Neutrophil (primary cell): ENCODE measurements at regions not wholly inside any gene's neighbourhood (a gene's known extent, or its start where the extent isn't known, plus 50 kb on each side); places are given as distances from the start of the nearest gene placed in this dataset.

ENCODE experiments used
- H3K27ac ChIP-seq: fragments of 200-600 bp; sonication (generic); 2 replicates; pipeline ENCODE4 v1.5.1; 2016; ENCODE audit warnings: mild to moderate bottlenecking, moderate library complexity
- H3K27me3 ChIP-seq: fragments of 200-600 bp; sonication (generic); 2 replicates; pipeline ENCODE4 v1.6.0; 2016; ENCODE audit warnings: mild to moderate bottlenecking
- H3K36me3 ChIP-seq: fragments of 200-600 bp; sonication (generic); 2 replicates; pipeline ENCODE4 v1.5.1; 2017
- H3K4me1 ChIP-seq, 2 experiments: fragments of 200-600 bp in 1 of 2; sonication (generic) in 1 of 2; 1 replicate in 1 of 2; 2 replicates in 1 of 2; pipeline versions ENCODE4 v1.5.1 to v1.6.1; 2013 to 2016; ENCODE audit warnings: low read depth in 1 of 2, low read length in 1 of 2, mild to moderate bottlenecking in 1 of 2, moderate library complexity in 1 of 2; ENCODE audit not compliant: control insufficient read depth in 1 of 2, insufficient read depth in 1 of 2
- H3K4me3 ChIP-seq, 2 experiments: fragments of 200-600 bp in 1 of 2; sonication (generic) in 1 of 2; 1 replicate in 1 of 2; 2 replicates in 1 of 2; pipeline ENCODE4 v1.5.1; 2013 to 2016; ENCODE audit warnings: low read depth in 1 of 2, low read length in 1 of 2, mild to moderate bottlenecking in 1 of 2, moderate library complexity in 1 of 2
- H3K9me3 ChIP-seq: fragments of 200-600 bp; sonication (generic); 2 replicates; pipeline ENCODE4 v1.5.1; 2016
- CTCF ChIP-seq: fragments of 200-600 bp; sonication (generic); IDR thresholded peaks from 2 replicates; pipeline ENCODE4 v1.5.1; 2016; ENCODE audit warnings: antibody characterized with exemption

- no peak overlapping the region for H3K27ac ChIP-seq
- TF ChIP-seq CTCF = no peak
- H3K4me3 ChIP-seq = no peak overlapping the region
- H3K27me3 ChIP-seq = peaks cover 72% of the 10 kb centered on the region
- peaks cover 0 to 7% of the 10 kb centered on the region in 2 experiments for H3K4me1 ChIP-seq
- H3K9me3 ChIP-seq = no peaks in the 10 kb centered on the region
- H3K36me3 ChIP-seq = no peaks in the 10 kb centered on the region
These were observed 59.0 kb downstream of the NDUFS5 start for GRCh38 chr1:39085174-39085573.

- no peak overlapping the region for H3K27ac ChIP-seq
- H3K36me3 ChIP-seq = no peaks in the 10 kb centered on the region
- H3K4me1 ChIP-seq = peaks cover 0 to 5% of the 10 kb centered on the region in 2 experiments
- no peak overlapping the region for H3K4me3 ChIP-seq
- peaks cover 60% of the 10 kb centered on the region for H3K27me3 ChIP-seq
- TF ChIP-seq CTCF = no peak
- H3K9me3 ChIP-seq = no peaks in the 10 kb centered on the region
These were observed 60.2 kb downstream of the NDUFS5 start for GRCh38 chr1:39086386-39086785.

- no peaks in the 10 kb centered on the region for H3K36me3 ChIP-seq
- peaks cover 0 to under 1% of the 10 kb centered on the region in 2 experiments for H3K4me1 ChIP-seq
- no peak overlapping the region for H3K27ac ChIP-seq
These were observed 60.8 kb downstream of the NDUFS5 start for GRCh38 chr1:39086865-39087409.

GRCh38 chr1:39087435-39087834, 61.3 kb downstream of the NDUFS5 start:
- Histone ChIP-seq H3K36me3 (no peaks in the 10 kb centered on the region), H3K4me1 (no peaks in the 10 kb centered on the region), H3K9me3 (no peaks in the 10 kb centered on the region), H3K27me3 (peaks cover 50% of the 10 kb centered on the region), H3K27ac (no peak overlapping the region), H3K4me3 (no peak overlapping the region)
- TF ChIP-seq CTCF = no peak

More at GRCh38 chr1:39086865-39087409, 60.8 kb downstream of the NDUFS5 start:
- Histone ChIP-seq H3K27me3 (peaks cover 55% of the 10 kb centered on the region), H3K9me3 (no peaks in the 10 kb centered on the region), H3K4me3 (no peak overlapping the region)
- TF ChIP-seq CTCF = no peak

- no peak for TF ChIP-seq CTCF
- Histone ChIP-seq H3K9me3 (no peaks in the 10 kb centered on the region), H3K27me3 (peaks cover 38% of the 10 kb centered on the region)
These were observed 62.5 kb downstream of the NDUFS5 start for GRCh38 chr1:39088658-39089057.

More at GRCh38 chr1:39088658-39089057, 62.5 kb downstream of the NDUFS5 start:
- no peak overlapping the region for H3K27ac ChIP-seq
- H3K4me3 ChIP-seq = no peak overlapping the region
- no peaks in the 10 kb centered on the region for H3K36me3 ChIP-seq
- no peaks in the 10 kb centered on the region for H3K4me1 ChIP-seq
